OCI-LY3 (cell line): ENCODE measurements at regions not wholly inside any gene's neighbourhood (a gene's known extent, or its start where the extent isn't known, plus 50 kb on each side); places are given as distances from the start of the nearest gene placed in this dataset.

Experiments
- CTCF ChIP-seq: fragments of 200-600, 300-600 bp; sonication (generic); IDR thresholded peaks from 2 replicates; pipeline ENCODE4 v1.5.1; 2014; ENCODE audit warnings: antibody characterized with exemption, low read length, low read depth
- EZH2phosphoT487 ChIP-seq: fragments of 200-600 bp; shearing (Covaris generic); IDR thresholded peaks from 2 replicates; pipeline ENCODE4 v1.6.1; 2018; ENCODE audit warnings: antibody characterized with exemption, mixed run types, low read depth

- TF ChIP-seq CTCF: no peak
- TF ChIP-seq EZH2phosphoT487: no peak
These were observed 75.5 kb upstream of the PPP2R2D start for GRCh38 chr10:131825150-131825848.
